ENCODE measurements at regions not wholly inside any gene's neighbourhood (a gene's known extent, or its start where the extent isn't known, plus 50 kb on each side); places are given as distances from the start of the nearest gene placed in this dataset.

GRCh38 chr1:96515430-96515829 lies 206.2 kb upstream of the PTBP2 start:
- Mint-ChIP-seq H3K4me1 (ENCODE audit: low read depth) (no peaks in the 10 kb centered on the region), H3K36me3 (ENCODE audit: low read depth) (no peaks in the 10 kb centered on the region), H3K9me3 (no peaks in the 10 kb centered on the region), H3K4me3 (no peak overlapping the region), H3K27me3 (no peaks in the 10 kb centered on the region), H3K27ac (no peak overlapping the region)
- no peak for ATAC-seq (ENCODE audit: poor library complexity)
- TF ChIP-seq, protein P1, sequence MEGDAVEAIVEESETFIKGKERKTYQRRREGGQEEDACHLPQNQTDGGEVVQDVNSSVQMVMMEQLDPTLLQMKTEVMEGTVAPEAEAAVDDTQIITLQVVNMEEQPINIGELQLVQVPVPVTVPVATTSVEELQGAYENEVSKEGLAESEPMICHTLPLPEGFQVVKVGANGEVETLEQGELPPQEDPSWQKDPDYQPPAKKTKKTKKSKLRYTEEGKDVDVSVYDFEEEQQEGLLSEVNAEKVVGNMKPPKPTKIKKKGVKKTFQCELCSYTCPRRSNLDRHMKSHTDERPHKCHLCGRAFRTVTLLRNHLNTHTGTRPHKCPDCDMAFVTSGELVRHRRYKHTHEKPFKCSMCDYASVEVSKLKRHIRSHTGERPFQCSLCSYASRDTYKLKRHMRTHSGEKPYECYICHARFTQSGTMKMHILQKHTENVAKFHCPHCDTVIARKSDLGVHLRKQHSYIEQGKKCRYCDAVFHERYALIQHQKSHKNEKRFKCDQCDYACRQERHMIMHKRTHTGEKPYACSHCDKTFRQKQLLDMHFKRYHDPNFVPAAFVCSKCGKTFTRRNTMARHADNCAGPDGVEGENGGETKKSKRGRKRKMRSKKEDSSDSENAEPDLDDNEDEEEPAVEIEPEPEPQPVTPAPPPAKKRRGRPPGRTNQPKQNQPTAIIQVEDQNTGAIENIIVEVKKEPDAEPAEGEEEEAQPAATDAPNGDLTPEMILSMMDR (IDR thresholded peaks at IDR 0.05), result no peak
- Histone ChIP-seq H3K9me3 (ENCODE audit: control insufficient read depth in 1 of 2, insufficient read depth in 1 of 2, low read length in 2 of 2) (peaks cover 0 to 4% of the 10 kb centered on the region in 2 experiments), H3K27me3 (ENCODE audit: control insufficient read depth in 1 of 2, insufficient read depth in 2 of 2, low read length in 2 of 2) (no peaks in the 10 kb centered on the region), H3K4me1 (ENCODE audit: insufficient read depth, low read length) (no peaks in the 10 kb centered on the region), H3K4me3 (ENCODE audit: low read length) (no peak overlapping the region), H3K27ac (ENCODE audit: low read depth in 1 of 2, low read length in 2 of 2) (no peak overlapping the region), H3K36me3 (ENCODE audit: insufficient read depth, low read length) (no peaks in the 10 kb centered on the region)
- POLR2A ChIA-PET, result no interaction called here
- no peak for DNase-seq
- CTCF ChIA-PET, result no interaction called here
- intact Hi-C loops (cut with DNase I, micrococcal nuclease), result no loop called here

GRCh38 chr1:96515925-96516324 lies 205.7 kb upstream of the PTBP2 start:
- TF ChIP-seq, protein P1 (IDR thresholded peaks at IDR 0.05), result no peak
- no peak overlapping the region for H3K27ac ChIP-seq (ENCODE audit: low read depth in 1 of 2, low read length in 2 of 2)
- peaks cover 0 to 4% of the 10 kb centered on the region in 2 experiments for H3K9me3 ChIP-seq (ENCODE audit: control insufficient read depth in 1 of 2, insufficient read depth in 1 of 2, low read length in 2 of 2)
- POLR2A ChIA-PET, result no interaction called here
- H3K27me3 Mint-ChIP-seq, result no peaks in the 10 kb centered on the region
- no peak overlapping the region for H3K4me3 ChIP-seq (ENCODE audit: low read length)
- ATAC-seq (ENCODE audit: poor library complexity) (no peak), DNase-seq (no peak)
- intact Hi-C loops (cut with DNase I, micrococcal nuclease), result no loop called here
- H3K9me3 Mint-ChIP-seq, result no peaks in the 10 kb centered on the region
- H3K36me3 Mint-ChIP-seq (ENCODE audit: low read depth), result no peaks in the 10 kb centered on the region
- no peaks in the 10 kb centered on the region for H3K36me3 ChIP-seq (ENCODE audit: insufficient read depth, low read length)
- no peaks in the 10 kb centered on the region for H3K27me3 ChIP-seq (ENCODE audit: control insufficient read depth in 1 of 2, insufficient read depth in 2 of 2, low read length in 2 of 2)
- CTCF ChIA-PET, result no interaction called here
- H3K4me1 Mint-ChIP-seq (ENCODE audit: low read depth), result no peaks in the 10 kb centered on the region
- H3K4me1 ChIP-seq (ENCODE audit: insufficient read depth, low read length), result no peaks in the 10 kb centered on the region
- H3K27ac Mint-ChIP-seq, result no peak overlapping the region
- H3K4me3 Mint-ChIP-seq, result no peak overlapping the region

DNA sequence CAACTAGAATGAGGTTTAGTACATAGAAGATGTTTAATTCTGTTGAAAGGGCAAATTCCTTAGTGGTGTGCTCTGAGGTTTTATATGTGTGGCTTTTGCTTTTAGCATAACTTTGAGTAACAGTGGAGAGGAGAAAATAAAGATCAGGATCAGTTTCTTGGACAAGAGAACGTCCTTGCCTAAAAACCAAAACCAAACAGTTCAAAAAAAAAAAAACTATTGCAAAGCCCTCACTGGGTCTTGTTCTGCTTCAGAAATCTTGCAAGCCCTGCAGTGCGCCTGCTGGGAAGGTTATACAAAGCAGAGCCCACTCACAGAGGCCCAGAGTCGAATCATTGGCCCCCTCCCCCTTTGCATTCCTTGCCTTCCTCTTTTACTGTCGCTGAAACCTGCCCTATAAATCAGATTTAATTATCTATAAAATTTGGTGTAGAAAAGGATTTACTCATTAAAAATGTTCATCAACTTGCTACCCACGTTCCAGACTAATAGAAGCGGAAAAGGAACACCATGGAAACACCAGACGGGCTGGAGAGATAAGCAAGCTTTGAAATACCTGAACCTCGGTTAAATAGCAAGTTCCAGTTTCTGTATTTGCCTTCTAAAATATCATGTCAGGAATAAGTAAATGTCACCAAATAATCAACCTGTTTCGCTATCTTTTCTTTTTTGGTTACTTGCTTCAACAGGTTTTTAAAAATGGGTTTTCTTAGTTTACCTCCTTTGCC lies 201.6 kb upstream of the PTBP2 start:
- H3K4me1 ChIP-seq (ENCODE audit: insufficient read depth, low read length), result no peaks in the 10 kb centered on the region
- Mint-ChIP-seq H3K27ac (no peak overlapping the region), H3K9me3 (no peaks in the 10 kb centered on the region), H3K36me3 (ENCODE audit: low read depth) (no peaks in the 10 kb centered on the region), H3K4me1 (ENCODE audit: low read depth) (no peaks in the 10 kb centered on the region), H3K27me3 (no peaks in the 10 kb centered on the region), H3K4me3 (no peak overlapping the region)
- no peak overlapping the region for H3K4me3 ChIP-seq (ENCODE audit: low read length)
- no peaks in the 10 kb centered on the region for H3K36me3 ChIP-seq (ENCODE audit: insufficient read depth, low read length)
- ATAC-seq (ENCODE audit: poor library complexity), result no peak
- DNase-seq, result no peak
- ChIA-PET POLR2A (no interaction called here), CTCF (no interaction called here)
- TF ChIP-seq, protein P1 (IDR thresholded peaks at IDR 0.05), result no peak
- intact Hi-C loops (cut with DNase I, micrococcal nuclease), result no loop called here
- peaks cover 0 to 4% of the 10 kb centered on the region in 2 experiments for H3K9me3 ChIP-seq (ENCODE audit: control insufficient read depth in 1 of 2, insufficient read depth in 1 of 2, low read length in 2 of 2)
- H3K27me3 ChIP-seq (ENCODE audit: control insufficient read depth in 1 of 2, insufficient read depth in 2 of 2, low read length in 2 of 2), result no peaks in the 10 kb centered on the region
- H3K27ac ChIP-seq (ENCODE audit: low read depth in 1 of 2, low read length in 2 of 2), result no peak overlapping the region
